ENCODE measurements at regions not wholly inside any gene's neighbourhood (a gene's known extent, or its start where the extent isn't known, plus 50 kb on each side); places are given as distances from the start of the nearest gene placed in this dataset.

DNA sequence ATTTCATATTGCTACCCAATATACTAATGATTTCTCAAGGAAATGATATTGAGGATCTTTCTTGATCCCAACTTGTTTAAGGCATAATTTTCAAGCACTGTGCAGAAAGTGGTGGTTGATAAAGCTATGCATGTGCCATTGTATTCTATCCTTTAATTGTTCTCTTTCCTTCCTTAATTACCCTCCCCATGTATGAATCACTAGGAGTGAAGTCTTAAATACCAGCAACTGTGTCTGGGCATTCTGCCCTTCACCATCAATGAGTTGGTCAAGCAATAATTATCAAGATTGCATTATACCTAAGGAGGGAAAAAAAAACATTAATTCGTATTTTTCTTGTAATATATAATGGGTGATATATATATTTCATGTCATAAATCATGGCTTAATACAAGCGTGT, 111.8 kb upstream of the FRMPD4 start:
- H3K4me1 Mint-ChIP-seq (ENCODE audit: insufficient read depth, unreplicated experiment), result no peaks in the 10 kb centered on the region
- TF ChIP-seq CTCF (IDR thresholded peaks at IDR 0.05; ENCODE audit: unreplicated experiment), result no peak
- peaks cover 24% of the 10 kb centered on the region for H3K27me3 Mint-ChIP-seq (ENCODE audit: insufficient read depth, unreplicated experiment)
- no peaks in the 10 kb centered on the region for H3K9me3 Mint-ChIP-seq (ENCODE audit: unreplicated experiment)
- no peaks in the 10 kb centered on the region for H3K36me3 Mint-ChIP-seq (ENCODE audit: insufficient read depth, unreplicated experiment)
- no TSS peak for BruUV-seq (replicated peaks)
- intact Hi-C loops (cut with micrococcal nuclease), result no loop called here
- no peak overlapping the region for H3K27ac Mint-ChIP-seq (ENCODE audit: low read depth, unreplicated experiment)
- DNase-seq (ENCODE audit: unreplicated experiment), result no peak
- POLR2A ChIA-PET, result no interaction called here
- CTCF ChIA-PET, result interaction anchor here (0.5 to 0.7 kb wide), 2 partner anchors 9 to 15 kb away, joined by 3 to 4 read pairs; no protein-coding TSS in a partner anchor
- no peak overlapping the region for H3K4me3 Mint-ChIP-seq (ENCODE audit: unreplicated experiment)

DNA sequence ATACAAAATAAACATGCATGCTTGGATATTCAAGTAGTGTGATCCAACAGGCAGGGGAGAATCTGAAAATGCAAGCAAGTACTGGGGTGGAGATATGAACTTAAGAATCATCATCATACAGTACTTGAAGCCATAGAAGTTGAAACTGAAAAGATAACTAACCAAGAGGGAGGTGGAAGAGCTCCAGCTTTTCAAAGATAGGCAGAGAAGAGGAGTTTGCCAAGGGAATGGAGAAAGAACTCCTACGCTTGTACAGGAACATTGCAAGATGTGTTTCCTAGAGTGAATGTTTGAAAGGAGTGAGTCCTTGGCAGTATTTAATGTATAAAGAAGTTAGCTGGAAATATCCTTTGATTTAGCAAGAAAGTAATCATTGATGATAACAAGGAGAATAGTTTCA, 106.2 kb upstream of the FRMPD4 start:
- Mint-ChIP-seq H3K4me1 (ENCODE audit: insufficient read depth, unreplicated experiment) (no peaks in the 10 kb centered on the region), H3K36me3 (ENCODE audit: insufficient read depth, unreplicated experiment) (no peaks in the 10 kb centered on the region), H3K27me3 (ENCODE audit: insufficient read depth, unreplicated experiment) (no peaks in the 10 kb centered on the region), H3K4me3 (ENCODE audit: unreplicated experiment) (no peak overlapping the region), H3K27ac (ENCODE audit: low read depth, unreplicated experiment) (no peak overlapping the region), H3K9me3 (ENCODE audit: unreplicated experiment) (no peaks in the 10 kb centered on the region)
- DNase-seq (ENCODE audit: unreplicated experiment), result no peak
- ChIA-PET POLR2A (no interaction called here), CTCF (interaction anchor here (0.6 kb wide), 1 partner anchor 856 kb away, joined by 4 read pairs; no protein-coding TSS in a partner anchor)
- intact Hi-C loops (cut with micrococcal nuclease), result no loop called here
- BruUV-seq (replicated peaks), result no TSS peak
- TF ChIP-seq CTCF (IDR thresholded peaks at IDR 0.05; ENCODE audit: unreplicated experiment), result no peak

DNA sequence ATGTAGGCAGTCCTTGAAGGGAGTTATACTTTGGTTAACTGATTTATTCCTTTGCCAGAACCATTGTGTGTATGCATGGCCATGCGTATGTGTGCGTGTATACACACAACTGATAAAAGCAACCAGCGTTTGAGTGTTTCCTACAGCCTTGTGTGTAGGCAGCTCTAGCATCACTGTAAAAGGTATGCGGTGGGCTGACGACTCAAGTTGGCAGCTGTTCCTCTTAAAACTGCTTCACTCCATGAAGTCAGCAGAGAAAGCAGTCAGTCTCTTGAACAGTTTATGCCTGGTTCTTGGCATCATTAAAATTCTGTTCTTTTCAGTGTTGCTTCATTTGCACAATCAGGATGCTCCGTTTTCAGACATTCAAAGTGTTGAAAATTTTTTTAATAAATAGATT, 103.5 kb upstream of the FRMPD4 start:
- intact Hi-C loops (cut with micrococcal nuclease), result no loop called here
- POLR2A ChIA-PET, result interaction anchor here (1.1 kb wide), 1 partner anchor 20 kb away, joined by 3 read pairs; no protein-coding TSS in a partner anchor
- no peaks in the 10 kb centered on the region for H3K9me3 Mint-ChIP-seq (ENCODE audit: unreplicated experiment)
- no peak for DNase-seq (ENCODE audit: unreplicated experiment)
- no peak overlapping the region for H3K27ac Mint-ChIP-seq (ENCODE audit: low read depth, unreplicated experiment)
- no peaks in the 10 kb centered on the region for H3K4me1 Mint-ChIP-seq (ENCODE audit: insufficient read depth, unreplicated experiment)
- H3K27me3 Mint-ChIP-seq (ENCODE audit: insufficient read depth, unreplicated experiment), result no peaks in the 10 kb centered on the region
- H3K36me3 Mint-ChIP-seq (ENCODE audit: insufficient read depth, unreplicated experiment), result no peaks in the 10 kb centered on the region
- CTCF ChIA-PET, result interaction anchor here (1.1 kb wide), 1 partner anchor 27 kb away, joined by 3 read pairs; no protein-coding TSS in a partner anchor
- BruUV-seq (replicated peaks), result no TSS peak
- no peak for TF ChIP-seq CTCF (IDR thresholded peaks at IDR 0.05; ENCODE audit: unreplicated experiment)
- H3K4me3 Mint-ChIP-seq (ENCODE audit: unreplicated experiment), result no peak overlapping the region

GRCh38 chrX:12042615-12043014, 95.7 kb upstream of the FRMPD4 start:
- no peak for DNase-seq (ENCODE audit: unreplicated experiment)
- no peaks in the 10 kb centered on the region for H3K4me1 Mint-ChIP-seq (ENCODE audit: insufficient read depth, unreplicated experiment)
- no peak overlapping the region for H3K27ac Mint-ChIP-seq (ENCODE audit: low read depth, unreplicated experiment)
- CTCF ChIA-PET, result interaction anchor here (0.6 to 0.7 kb wide), 3 partner anchors 11 to 906 kb away, joined by 3 read pairs; no protein-coding TSS in a partner anchor
- no TSS peak for BruUV-seq (replicated peaks)
- H3K36me3 Mint-ChIP-seq (ENCODE audit: insufficient read depth, unreplicated experiment), result no peaks in the 10 kb centered on the region
- no peaks in the 10 kb centered on the region for H3K27me3 Mint-ChIP-seq (ENCODE audit: insufficient read depth, unreplicated experiment)
- intact Hi-C loops (cut with micrococcal nuclease), result no loop called here
- no peak for TF ChIP-seq CTCF (IDR thresholded peaks at IDR 0.05; ENCODE audit: unreplicated experiment)
- POLR2A ChIA-PET, result no interaction called here
- H3K9me3 Mint-ChIP-seq (ENCODE audit: unreplicated experiment), result no peaks in the 10 kb centered on the region
- no peak overlapping the region for H3K4me3 Mint-ChIP-seq (ENCODE audit: unreplicated experiment)
